SK-N-SH (cell line): ENCODE measurements at regions not wholly inside any gene's neighbourhood (a gene's known extent, or its start where the extent isn't known, plus 50 kb on each side); places are given as distances from the start of the nearest gene placed in this dataset.

Experiments used
- CTCF ChIP-seq: fragments of 200-600 bp; sonication (generic); IDR thresholded peaks from 2 replicates; pipeline ENCODE4 v1.6.1; 2017; ENCODE audit warnings: antibody characterized with exemption, mild to moderate bottlenecking, moderate library complexity
- EP300 ChIP-seq, 2 experiments: IDR thresholded peaks; 2 replicates each; pipeline versions ENCODE4 v1.4.0 to v1.6.1; 2012; ENCODE audit warnings: borderline replicate concordance in 1 of 2, low read depth in 1 of 2, low read length in 1 of 2
- FOXM1 ChIP-seq: IDR thresholded peaks from 2 replicates; pipeline ENCODE4 v1.4.0; 2012; ENCODE audit warnings: low read depth, mild to moderate bottlenecking
- GABPA ChIP-seq: IDR thresholded peaks from 2 replicates; pipeline ENCODE4 v1.4.0; 2012; ENCODE audit warnings: low read depth, mild to moderate bottlenecking
- JUND ChIP-seq: IDR thresholded peaks from 2 replicates; pipeline ENCODE4 v1.4.0; 2012
- NFIC ChIP-seq: IDR thresholded peaks from 2 replicates; pipeline ENCODE4 v1.4.0; 2012; ENCODE audit warnings: borderline replicate concordance

GRCh38 chr16:86256995-86257394 lies 253.3 kb upstream of the FOXF1 start:
- TF ChIP-seq JUND (no peak), EP300 (IDR thresholded peaks at IDR 0.05; ENCODE audit: borderline replicate concordance in 1 of 2, low read depth in 1 of 2, low read length in 1 of 2) (no peak), FOXM1 (no peak), CTCF (no peak), NFIC (no peak), GABPA (no peak)
